ENCODE measurements at regions not wholly inside any gene's neighbourhood (a gene's known extent, or its start where the extent isn't known, plus 50 kb on each side); places are given as distances from the start of the nearest gene placed in this dataset.

GRCh38 chr9:8088477-8088876 lies 288.9 kb upstream of the DMAC1 start:
- TF ChIP-seq TBP (IDR thresholded peaks at IDR 0.05; ENCODE audit: low read depth, low read length) (no peak), EP300 (IDR thresholded peaks at IDR 0.05; ENCODE audit: borderline replicate concordance in 1 of 2, low read depth in 2 of 2, low read length in 2 of 2) (no peak), CTCF (IDR thresholded peaks at IDR 0.05; ENCODE audit: control extremely low read depth in 1 of 3, insufficient read depth in 1 of 3, low read depth in 1 of 3, low read length in 3 of 3) (no peak), CBX8 (IDR thresholded peaks at IDR 0.05; ENCODE audit: borderline replicate concordance, low read depth, low read length) (no peak), RFX5 (IDR thresholded peaks at IDR 0.05; ENCODE audit: borderline replicate concordance, low read depth, low read length) (no peak), JUND (IDR thresholded peaks at IDR 0.05; ENCODE audit: low read length) (no peak), MAX (IDR thresholded peaks at IDR 0.05) (no peak), NANOG (IDR thresholded peaks at IDR 0.05; ENCODE audit: insufficient read depth, low read depth, low read length, poor library complexity, severe bottlenecking) (no peak), TEAD4 (IDR thresholded peaks at IDR 0.05; ENCODE audit: low read depth, low read length) (no peak), EZH2 (IDR thresholded peaks at IDR 0.05; ENCODE audit: low read depth, low read length, severe bottlenecking) (no peak), SP1 (IDR thresholded peaks at IDR 0.05; ENCODE audit: low read depth, low read length) (no peak), RAD21 (IDR thresholded peaks at IDR 0.05 in 1 of 2, conservative IDR thresholded peaks at IDR 0.05 in 1 of 2; ENCODE audit: low read depth in 2 of 2, low read length in 2 of 2) (no peak), CHD2 (IDR thresholded peaks at IDR 0.05; ENCODE audit: low read length) (no peak)
